ENCODE measurements at regions not wholly inside any gene's neighbourhood (a gene's known extent, or its start where the extent isn't known, plus 50 kb on each side); places are given as distances from the start of the nearest gene placed in this dataset.

- H3K27ac ChIP-seq: no peak overlapping the region
- TF ChIP-seq CTCF (IDR thresholded peaks at IDR 0.05) (no peak), ZFX (IDR thresholded peaks at IDR 0.05; ENCODE audit: borderline replicate concordance) (no peak)
Measured at GRCh38 chr5:60516688-60517087, 183.3 kb downstream of the DEPDC1B start.

- H3K27ac ChIP-seq: no peak overlapping the region
- no peak for TF ChIP-seq ZFX (IDR thresholded peaks at IDR 0.05; ENCODE audit: borderline replicate concordance)
- TF ChIP-seq CTCF (IDR thresholded peaks at IDR 0.05): no peak
Measured at GRCh38 chr5:60514152-60514551, 185.8 kb downstream of the DEPDC1B start.

- TF ChIP-seq CTCF (IDR thresholded peaks at IDR 0.05): no peak
- TF ChIP-seq ZFX (IDR thresholded peaks at IDR 0.05; ENCODE audit: borderline replicate concordance): no peak
- H3K27ac ChIP-seq: no peak overlapping the region
Measured at GRCh38 chr5:60512117-60512516, 187.8 kb downstream of the DEPDC1B start.

GRCh38 chr5:60510663-60511062 lies 189.3 kb downstream of the DEPDC1B start:
- TF ChIP-seq ZFX (IDR thresholded peaks at IDR 0.05; ENCODE audit: borderline replicate concordance) (no peak), CTCF (IDR thresholded peaks at IDR 0.05) (no peak)
- H3K27ac ChIP-seq: no peak overlapping the region

- TF ChIP-seq ZFX (IDR thresholded peaks at IDR 0.05; ENCODE audit: borderline replicate concordance): no peak
- TF ChIP-seq CTCF (IDR thresholded peaks at IDR 0.05): no peak
- no peak overlapping the region for H3K27ac ChIP-seq
Measured at GRCh38 chr5:60510049-60510448, 189.9 kb downstream of the DEPDC1B start.

- H3K27ac ChIP-seq: no peak overlapping the region
- TF ChIP-seq CTCF (IDR thresholded peaks at IDR 0.05): no peak
- no peak for TF ChIP-seq ZFX (IDR thresholded peaks at IDR 0.05; ENCODE audit: borderline replicate concordance)
Measured at GRCh38 chr5:60509519-60509918, 190.4 kb downstream of the DEPDC1B start.

- no peak overlapping the region for H3K27ac ChIP-seq
- TF ChIP-seq CTCF (IDR thresholded peaks at IDR 0.05) (no peak), ZFX (IDR thresholded peaks at IDR 0.05; ENCODE audit: borderline replicate concordance) (no peak)
Measured at GRCh38 chr5:60507687-60508086, 192.3 kb downstream of the DEPDC1B start.
